ENCODE measurements at regions not wholly inside any gene's neighbourhood (a gene's known extent, or its start where the extent isn't known, plus 50 kb on each side); places are given as distances from the start of the nearest gene placed in this dataset.
"Not testable (repeated sequence)": the region's sequence is repeated elsewhere in the genome, so short reads cannot be mapped to it uniquely, and the experiment has no call there.

DNA sequence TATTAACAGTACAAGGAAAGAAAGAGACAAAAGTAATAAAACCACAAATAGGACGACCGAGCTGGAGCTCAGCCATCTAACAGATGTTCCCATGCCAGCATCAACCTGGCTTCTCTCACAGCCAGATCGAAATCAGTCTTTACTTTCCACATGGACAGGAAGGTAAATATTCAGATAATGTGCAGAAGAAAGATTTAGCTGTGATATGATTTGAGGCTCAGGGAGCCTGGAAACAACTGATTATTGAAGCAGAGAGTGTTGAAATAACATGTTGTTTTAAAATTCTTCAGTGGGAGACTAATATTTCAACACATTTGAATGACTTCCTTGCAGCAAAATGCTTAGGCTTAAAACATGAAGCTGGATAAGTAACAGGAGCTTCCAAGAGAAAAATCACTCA, 546.8 kb downstream of the ETS1 start:
- Histone ChIP-seq H3K36me3 (ENCODE audit: control insufficient read depth, insufficient read depth, low read length) (no peaks in the 10 kb centered on the region), H3K27me3 (ENCODE audit: control insufficient read depth, insufficient read depth, low read length) (no peaks in the 10 kb centered on the region), H3K4me3 (ENCODE audit: low read length) (no peak overlapping the region), H3K4me1 (ENCODE audit: control insufficient read depth, insufficient read depth, low read length) (no peaks in the 10 kb centered on the region), H3K9me3 (ENCODE audit: control insufficient read depth, low read length) (no peaks in the 10 kb centered on the region), H3K9ac (ENCODE audit: low read length) (no peak overlapping the region)

DNA sequence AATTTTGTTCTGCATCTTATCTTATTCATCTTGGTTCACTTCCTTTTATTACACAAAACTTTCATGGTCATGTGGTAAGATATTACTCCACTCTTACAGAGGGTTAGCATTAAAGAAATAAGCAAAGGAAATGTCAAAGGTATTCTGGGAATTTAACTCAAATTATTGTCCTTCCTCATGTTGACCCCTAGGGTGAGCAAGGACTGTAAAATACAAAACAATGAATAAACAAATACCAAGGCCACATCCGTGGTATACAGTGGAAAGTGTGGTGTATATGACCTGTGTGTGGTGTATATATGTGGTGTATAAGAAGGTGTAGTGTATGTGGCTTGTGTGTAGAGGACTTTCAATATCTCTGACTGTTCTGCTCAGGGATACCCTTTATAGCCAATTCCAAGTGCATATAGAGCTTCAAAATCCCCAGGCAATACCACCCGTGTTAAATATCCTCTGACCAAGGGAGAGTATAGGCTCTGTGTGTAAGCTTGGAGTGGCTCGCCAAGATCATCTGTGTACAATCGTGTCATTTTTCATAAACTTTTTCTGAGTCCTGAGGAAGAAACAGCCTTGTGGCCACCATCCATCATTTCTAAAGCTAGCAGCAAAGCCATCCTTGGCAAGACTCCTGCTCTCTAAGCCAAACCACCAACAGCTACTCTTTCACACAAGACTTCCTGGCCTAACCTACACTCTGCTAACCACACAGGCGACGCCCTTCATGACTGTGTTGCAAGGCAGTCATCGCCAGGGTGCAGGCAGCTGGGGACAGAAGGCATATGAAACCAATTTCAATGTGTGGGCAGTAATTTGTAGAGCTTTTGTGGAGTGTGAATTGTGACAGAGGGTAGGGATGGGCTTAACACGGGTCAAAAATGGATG, 548.0 kb downstream of the ETS1 start:
- Histone ChIP-seq H3K27me3 (ENCODE audit: control insufficient read depth, insufficient read depth, low read length) (no peaks in the 10 kb centered on the region), H3K4me3 (ENCODE audit: low read length) (no peak overlapping the region), H3K9me3 (ENCODE audit: control insufficient read depth, low read length) (no peaks in the 10 kb centered on the region), H3K4me1 (ENCODE audit: control insufficient read depth, insufficient read depth, low read length) (no peaks in the 10 kb centered on the region), H3K36me3 (ENCODE audit: control insufficient read depth, insufficient read depth, low read length) (no peaks in the 10 kb centered on the region), H3K9ac (ENCODE audit: low read length) (no peak overlapping the region)

DNA sequence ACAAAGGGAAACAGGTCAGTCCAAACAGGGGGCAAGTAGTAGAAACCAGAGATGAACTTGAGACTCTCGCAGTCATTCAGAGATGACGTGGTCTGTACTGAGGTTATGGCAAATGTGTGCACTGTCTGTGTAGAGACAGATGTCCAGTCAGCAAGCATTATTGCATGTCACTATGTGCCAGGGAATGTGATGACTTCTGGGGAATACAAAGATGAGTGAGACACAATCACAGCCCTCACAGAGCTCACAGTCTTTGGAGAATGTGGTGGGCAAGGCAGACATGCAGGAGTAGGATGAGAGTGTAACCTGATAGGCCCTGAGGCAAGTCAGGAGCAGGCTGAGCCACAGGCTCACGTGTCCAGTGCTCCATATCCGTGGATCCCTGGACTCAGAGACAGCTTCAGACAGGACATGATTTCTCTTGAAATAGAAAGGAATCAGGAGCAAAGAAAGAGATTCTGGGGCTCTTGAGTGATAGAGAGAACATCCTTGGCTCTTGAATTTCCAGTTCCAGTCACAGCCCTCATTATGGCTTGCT, 550.7 kb downstream of the ETS1 start:
- Histone ChIP-seq H3K36me3 (ENCODE audit: control insufficient read depth, insufficient read depth, low read length) (no peaks in the 10 kb centered on the region), H3K4me1 (ENCODE audit: control insufficient read depth, insufficient read depth, low read length) (no peaks in the 10 kb centered on the region), H3K9me3 (ENCODE audit: control insufficient read depth, low read length) (no peaks in the 10 kb centered on the region), H3K27me3 (ENCODE audit: control insufficient read depth, insufficient read depth, low read length) (no peaks in the 10 kb centered on the region), H3K4me3 (ENCODE audit: low read length) (no peak overlapping the region), H3K9ac (ENCODE audit: low read length) (no peak overlapping the region)

DNA sequence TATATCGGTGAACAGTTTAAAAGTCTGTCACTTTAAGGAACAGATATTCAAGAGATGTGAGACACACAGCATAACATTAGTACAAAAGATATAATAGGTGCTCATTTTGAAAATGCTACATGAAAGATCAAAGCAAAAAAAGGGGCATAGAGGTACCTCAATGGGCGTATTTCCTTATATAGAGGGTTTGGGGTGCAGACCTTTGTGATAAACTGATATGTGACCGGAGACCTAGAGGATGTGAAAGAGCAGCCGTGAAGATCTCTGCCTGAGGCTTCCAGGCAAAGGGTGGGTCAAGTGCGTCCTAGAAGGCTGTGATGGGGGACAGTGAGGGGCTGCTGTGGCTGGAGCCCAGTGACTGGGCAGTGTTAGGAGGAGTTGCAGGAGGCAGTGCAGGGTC, 551.4 kb downstream of the ETS1 start:
- H3K4me1 ChIP-seq (ENCODE audit: control insufficient read depth, insufficient read depth, low read length) = no peaks in the 10 kb centered on the region

DNA sequence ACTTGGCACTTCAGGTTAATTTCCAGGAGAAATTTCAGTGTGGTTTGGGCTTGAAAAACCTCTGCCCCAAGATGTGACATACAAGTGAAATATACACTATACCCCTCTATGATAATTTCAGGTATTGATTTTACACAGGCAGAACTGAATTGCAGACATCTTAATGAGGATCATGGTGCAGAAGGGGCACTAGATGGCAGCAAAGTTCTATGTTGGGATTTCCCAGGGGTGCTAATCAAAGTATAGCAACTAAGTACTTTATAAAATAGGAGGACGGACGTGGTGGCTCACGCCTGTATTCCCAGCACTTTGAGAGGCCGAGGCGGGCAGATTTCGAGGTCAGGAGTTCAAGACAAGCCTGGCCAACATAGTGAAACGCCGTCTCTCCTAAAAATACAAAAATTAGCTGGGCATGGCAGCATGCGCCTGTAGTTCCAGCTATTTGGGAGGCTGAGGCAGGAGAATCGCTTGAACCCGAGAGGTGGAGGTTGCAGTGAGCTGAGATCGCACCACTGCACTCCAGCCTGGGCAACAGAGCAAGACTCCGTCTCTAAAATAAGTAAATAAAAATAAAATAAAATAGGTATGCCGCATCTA, 555.7 kb downstream of the ETS1 start:
- not testable (repeated sequence) for H3K36me3 ChIP-seq (ENCODE audit: control insufficient read depth, insufficient read depth, low read length); H3K27me3 ChIP-seq (ENCODE audit: control insufficient read depth, insufficient read depth, low read length); H3K4me1 ChIP-seq (ENCODE audit: control insufficient read depth, insufficient read depth, low read length); H3K9me3 ChIP-seq (ENCODE audit: control insufficient read depth, low read length); H3K4me3 ChIP-seq (ENCODE audit: low read length); H3K9ac ChIP-seq (ENCODE audit: low read length)

More for the DNA sequence above, 551.4 kb downstream of the ETS1 start:
- H3K36me3 ChIP-seq (ENCODE audit: control insufficient read depth, insufficient read depth, low read length) = no peaks in the 10 kb centered on the region
- no peak overlapping the region for H3K4me3 ChIP-seq (ENCODE audit: low read length)
- no peaks in the 10 kb centered on the region for H3K9me3 ChIP-seq (ENCODE audit: control insufficient read depth, low read length)
- H3K27me3 ChIP-seq (ENCODE audit: control insufficient read depth, insufficient read depth, low read length) = no peaks in the 10 kb centered on the region
- no peak overlapping the region for H3K9ac ChIP-seq (ENCODE audit: low read length)

DNA sequence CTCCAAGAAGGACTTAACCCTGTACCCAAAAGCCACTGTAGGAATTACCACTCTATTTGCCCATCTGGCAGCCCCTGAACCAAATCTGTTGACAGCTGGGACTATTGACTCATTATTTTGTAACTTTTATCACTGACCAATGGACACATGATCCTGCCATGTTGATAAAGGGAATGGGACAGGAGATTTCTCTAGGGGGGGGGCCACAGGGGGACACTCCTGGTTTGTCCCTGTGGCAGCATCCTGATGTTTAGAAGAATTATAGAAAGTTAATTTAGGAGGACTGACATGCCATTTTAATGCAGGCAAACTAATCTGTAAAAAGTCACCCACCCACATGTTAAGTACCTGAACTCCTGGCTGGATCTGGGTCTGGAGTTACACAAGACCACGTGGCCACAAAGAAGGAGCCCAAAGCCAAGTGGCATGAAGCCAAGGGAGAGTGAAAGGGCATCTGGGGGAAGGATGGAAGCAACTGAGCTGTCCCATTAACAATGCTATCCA, 558.1 kb downstream of the ETS1 start:
- no peak overlapping the region for H3K9ac ChIP-seq (ENCODE audit: low read length)
- no peak overlapping the region for H3K4me3 ChIP-seq (ENCODE audit: low read length)
- H3K4me1 ChIP-seq (ENCODE audit: control insufficient read depth, insufficient read depth, low read length) = no peaks in the 10 kb centered on the region
- no peaks in the 10 kb centered on the region for H3K36me3 ChIP-seq (ENCODE audit: control insufficient read depth, insufficient read depth, low read length)
- H3K27me3 ChIP-seq (ENCODE audit: control insufficient read depth, insufficient read depth, low read length) = no peaks in the 10 kb centered on the region
- no peaks in the 10 kb centered on the region for H3K9me3 ChIP-seq (ENCODE audit: control insufficient read depth, low read length)

DNA sequence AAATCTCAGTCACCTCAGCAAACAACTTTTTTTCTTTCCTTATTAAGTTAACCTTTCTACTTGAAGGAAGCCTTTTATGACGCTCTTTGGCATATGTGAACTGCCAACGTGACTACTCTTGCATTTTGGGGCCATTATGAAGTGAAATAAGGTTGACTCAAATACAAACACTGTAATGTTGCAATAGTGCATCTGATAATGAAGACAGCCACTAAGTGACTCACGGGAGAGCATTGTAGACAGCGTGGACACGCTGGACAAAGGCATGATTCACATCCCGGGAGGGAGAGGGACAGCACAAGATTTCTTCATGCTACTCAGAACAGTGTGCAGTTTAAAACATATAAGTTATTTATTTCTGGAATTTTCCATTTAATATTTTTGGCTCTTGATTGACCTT, 560.8 kb downstream of the ETS1 start:
- Histone ChIP-seq H3K4me1 (ENCODE audit: control insufficient read depth, insufficient read depth, low read length) (no peaks in the 10 kb centered on the region), H3K4me3 (ENCODE audit: low read length) (no peak overlapping the region), H3K36me3 (ENCODE audit: control insufficient read depth, insufficient read depth, low read length) (no peaks in the 10 kb centered on the region), H3K9ac (ENCODE audit: low read length) (no peak overlapping the region), H3K9me3 (ENCODE audit: control insufficient read depth, low read length) (no peaks in the 10 kb centered on the region), H3K27me3 (ENCODE audit: control insufficient read depth, insufficient read depth, low read length) (no peaks in the 10 kb centered on the region)

DNA sequence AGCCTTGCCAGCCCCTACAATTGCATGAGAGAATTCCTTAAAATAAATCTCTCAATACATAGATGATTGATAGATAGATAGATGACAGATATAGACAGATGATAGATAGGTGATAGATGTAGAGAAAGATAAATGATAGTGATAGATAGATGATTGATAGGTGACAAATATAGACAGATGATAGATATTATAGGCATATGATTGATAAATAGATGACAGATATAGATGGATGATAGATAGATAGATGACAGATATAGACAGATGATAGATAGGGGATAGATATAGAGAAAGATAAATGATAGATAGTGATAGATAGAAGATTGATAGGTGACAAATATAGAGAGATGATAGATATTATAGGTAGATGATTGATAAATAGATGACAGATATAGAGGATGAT, 564.6 kb downstream of the ETS1 start:
- Histone ChIP-seq H3K9ac (ENCODE audit: low read length) (no peak overlapping the region), H3K9me3 (ENCODE audit: control insufficient read depth, low read length) (no peaks in the 10 kb centered on the region), H3K4me1 (ENCODE audit: control insufficient read depth, insufficient read depth, low read length) (no peaks in the 10 kb centered on the region), H3K4me3 (ENCODE audit: low read length) (no peak overlapping the region), H3K36me3 (ENCODE audit: control insufficient read depth, insufficient read depth, low read length) (no peaks in the 10 kb centered on the region), H3K27me3 (ENCODE audit: control insufficient read depth, insufficient read depth, low read length) (no peaks in the 10 kb centered on the region)

DNA sequence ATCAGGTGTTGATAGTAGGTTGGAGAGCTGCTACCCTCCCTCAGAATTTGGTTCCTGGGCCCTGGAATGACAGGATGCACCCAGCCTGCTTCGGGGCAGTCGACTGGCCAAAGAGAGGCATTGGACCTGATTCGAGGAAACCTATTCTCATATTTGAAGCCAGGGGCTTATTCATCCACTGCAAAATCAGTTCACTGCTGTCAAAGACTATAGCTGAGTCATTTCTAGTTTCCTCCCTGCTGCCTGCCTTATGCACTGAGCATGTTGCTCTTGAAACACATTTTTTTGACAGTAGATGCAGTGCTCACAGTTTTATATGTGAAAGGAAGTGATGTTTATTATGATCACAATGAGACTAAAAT, 565.4 kb downstream of the ETS1 start:
- Histone ChIP-seq H3K27me3 (ENCODE audit: control insufficient read depth, insufficient read depth, low read length) (no peaks in the 10 kb centered on the region), H3K4me3 (ENCODE audit: low read length) (no peak overlapping the region), H3K36me3 (ENCODE audit: control insufficient read depth, insufficient read depth, low read length) (no peaks in the 10 kb centered on the region), H3K9me3 (ENCODE audit: control insufficient read depth, low read length) (no peaks in the 10 kb centered on the region), H3K9ac (ENCODE audit: low read length) (no peak overlapping the region), H3K4me1 (ENCODE audit: control insufficient read depth, insufficient read depth, low read length) (no peaks in the 10 kb centered on the region)

DNA sequence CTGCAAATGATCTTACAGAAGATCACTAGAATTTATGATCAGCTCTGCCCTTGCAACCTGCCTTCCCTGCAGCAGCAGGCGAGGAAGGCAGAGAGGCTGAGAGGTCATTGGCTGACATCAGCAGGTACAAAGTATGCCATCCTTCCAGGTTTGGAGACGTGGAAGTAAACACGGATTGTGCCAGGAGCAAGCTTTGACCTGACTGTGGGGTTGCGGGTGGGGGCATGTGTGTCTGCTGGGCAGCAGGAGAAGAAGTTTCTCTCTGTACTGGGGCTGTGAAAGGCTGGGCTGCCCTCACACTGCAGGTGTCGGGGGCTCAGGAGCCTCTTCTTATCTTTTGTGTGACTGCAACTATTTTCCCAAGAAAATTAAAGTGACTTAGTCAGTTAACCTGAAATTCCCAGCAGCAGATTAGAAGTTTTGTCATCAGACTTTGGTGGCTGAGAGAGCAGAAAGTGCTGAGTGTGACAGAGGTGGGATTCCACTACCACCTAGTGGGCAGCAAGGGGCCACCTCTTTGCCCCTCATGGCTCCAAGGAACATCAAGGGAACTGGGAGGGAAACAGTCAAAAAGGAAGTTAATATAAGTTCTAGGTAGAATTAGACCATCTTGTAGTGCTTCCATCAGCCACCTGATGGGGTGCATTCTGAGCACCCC, 565.9 kb downstream of the ETS1 start:
- Histone ChIP-seq H3K4me1 (ENCODE audit: control insufficient read depth, insufficient read depth, low read length) (no peaks in the 10 kb centered on the region), H3K9ac (ENCODE audit: low read length) (no peak overlapping the region), H3K27me3 (ENCODE audit: control insufficient read depth, insufficient read depth, low read length) (no peaks in the 10 kb centered on the region), H3K4me3 (ENCODE audit: low read length) (no peak overlapping the region), H3K36me3 (ENCODE audit: control insufficient read depth, insufficient read depth, low read length) (no peaks in the 10 kb centered on the region), H3K9me3 (ENCODE audit: control insufficient read depth, low read length) (no peaks in the 10 kb centered on the region)

DNA sequence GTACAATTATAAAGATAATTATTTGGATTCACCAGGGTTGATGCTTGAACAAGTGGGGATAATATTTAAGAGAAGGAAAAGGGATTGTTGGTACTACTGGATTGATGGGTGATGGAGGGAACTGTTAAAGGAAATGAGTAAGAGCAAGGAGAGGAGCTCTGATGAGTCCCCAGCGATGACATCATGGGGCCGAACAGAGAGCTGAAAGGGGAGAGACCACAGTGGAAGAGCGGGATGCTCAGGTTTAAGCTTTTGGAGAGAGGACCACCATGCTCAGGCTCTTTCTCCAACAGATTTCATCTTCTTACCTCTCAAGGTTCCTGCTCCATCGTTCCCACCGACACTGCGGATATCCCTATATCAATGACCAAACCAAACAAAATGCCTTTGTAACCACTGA, 568.7 kb downstream of the ETS1 start:
- H3K4me3 ChIP-seq (ENCODE audit: low read length) = no peak overlapping the region
- no peaks in the 10 kb centered on the region for H3K9me3 ChIP-seq (ENCODE audit: control insufficient read depth, low read length)
- no peaks in the 10 kb centered on the region for H3K36me3 ChIP-seq (ENCODE audit: control insufficient read depth, insufficient read depth, low read length)
- H3K27me3 ChIP-seq (ENCODE audit: control insufficient read depth, insufficient read depth, low read length) = no peaks in the 10 kb centered on the region
- no peak overlapping the region for H3K9ac ChIP-seq (ENCODE audit: low read length)
- H3K4me1 ChIP-seq (ENCODE audit: control insufficient read depth, insufficient read depth, low read length) = no peaks in the 10 kb centered on the region

DNA sequence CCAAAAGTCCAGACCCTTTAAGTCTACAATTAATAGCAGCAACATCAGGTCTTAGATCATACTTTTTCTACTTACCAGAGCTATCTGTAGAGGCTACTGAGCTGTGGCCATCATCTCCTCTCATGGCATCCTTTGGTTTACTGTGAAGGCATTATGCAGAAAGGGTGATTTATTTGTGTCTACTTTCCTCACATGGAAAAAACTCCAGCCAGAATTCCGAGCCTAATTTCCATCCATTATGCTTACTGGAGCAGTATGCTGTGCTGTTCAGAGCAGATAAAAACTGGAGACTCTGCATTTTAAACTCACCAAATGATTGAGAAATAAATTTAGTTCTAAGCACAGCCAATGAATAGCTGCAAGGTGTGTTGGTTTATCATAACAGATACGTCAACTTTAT, 581.8 kb downstream of the ETS1 start:
- Histone ChIP-seq H3K9me3 (ENCODE audit: control insufficient read depth, low read length) (no peaks in the 10 kb centered on the region), H3K4me1 (ENCODE audit: control insufficient read depth, insufficient read depth, low read length) (no peaks in the 10 kb centered on the region), H3K36me3 (ENCODE audit: control insufficient read depth, insufficient read depth, low read length) (no peaks in the 10 kb centered on the region), H3K27me3 (ENCODE audit: control insufficient read depth, insufficient read depth, low read length) (no peaks in the 10 kb centered on the region), H3K4me3 (ENCODE audit: low read length) (no peak overlapping the region), H3K9ac (ENCODE audit: low read length) (no peak overlapping the region)
